Activated CD4-positive, alpha-beta T cell treated with anti-CD3 and anti-CD28 coated beads for 48 hours (primary cell): ENCODE measurements at regions not wholly inside any gene's neighbourhood (a gene's known extent, or its start where the extent isn't known, plus 50 kb on each side); places are given as distances from the start of the nearest gene placed in this dataset.

Source experiments
- DNase-seq: peaks from one replicate; pipeline ENCODE4 v3.0.0-alpha.2; 2020

GRCh38 chr9:107064378-107064777, 201.4 kb downstream of the ZNF462 start:
- DNase-seq, result no peak

GRCh38 chr9:107065549-107065948, 202.6 kb downstream of the ZNF462 start:
- no peak for DNase-seq

- DNase-seq, result no peak
Measured at GRCh38 chr9:107067739-107068416, 204.9 kb downstream of the ZNF462 start.

GRCh38 chr9:107068581-107068980, 205.6 kb downstream of the ZNF462 start:
- DNase-seq, result no peak

- no peak for DNase-seq
Measured at GRCh38 chr9:107070586-107070985, 207.6 kb downstream of the ZNF462 start.

- no peak for DNase-seq
Measured at GRCh38 chr9:107078061-107078460, 205.0 kb upstream of the RAD23B start.

- no peak for DNase-seq
Measured at GRCh38 chr9:107079589-107079988, 203.5 kb upstream of the RAD23B start.

GRCh38 chr9:107080130-107080529, 202.9 kb upstream of the RAD23B start:
- DNase-seq, result no peak

- DNase-seq, result no peak
Measured at GRCh38 chr9:107086460-107086859, 196.6 kb upstream of the RAD23B start.

GRCh38 chr9:107087222-107087621, 195.9 kb upstream of the RAD23B start:
- no peak for DNase-seq

GRCh38 chr9:107090218-107090617, 192.9 kb upstream of the RAD23B start:
- no peak for DNase-seq

- no peak for DNase-seq
Measured at GRCh38 chr9:107093365-107094060, 189.6 kb upstream of the RAD23B start.

GRCh38 chr9:107094370-107094769, 188.7 kb upstream of the RAD23B start:
- DNase-seq, result no peak

GRCh38 chr9:107100591-107100990, 182.5 kb upstream of the RAD23B start:
- DNase-seq, result no peak

GRCh38 chr9:107102011-107102410, 181.1 kb upstream of the RAD23B start:
- DNase-seq, result no peak

GRCh38 chr9:107103621-107104020, 179.5 kb upstream of the RAD23B start:
- no peak for DNase-seq

GRCh38 chr9:107105784-107106183, 177.3 kb upstream of the RAD23B start:
- DNase-seq, result no peak

GRCh38 chr9:107106416-107106815, 176.7 kb upstream of the RAD23B start:
- DNase-seq, result no peak

- DNase-seq, result no peak
Measured at GRCh38 chr9:107108342-107109130, 174.5 kb upstream of the RAD23B start.

- DNase-seq, result no peak
Measured at GRCh38 chr9:107109324-107109723, 173.8 kb upstream of the RAD23B start.

- no peak for DNase-seq
Measured at GRCh38 chr9:107110153-107110552, 172.9 kb upstream of the RAD23B start.

- no peak for DNase-seq
Measured at GRCh38 chr9:107112707-107113243, 170.3 kb upstream of the RAD23B start.

- no peak for DNase-seq
Measured at GRCh38 chr9:107118863-107119624, 164.0 kb upstream of the RAD23B start.
